ENCODE measurements at regions not wholly inside any gene's neighbourhood (a gene's known extent, or its start where the extent isn't known, plus 50 kb on each side); places are given as distances from the start of the nearest gene placed in this dataset.

DNA sequence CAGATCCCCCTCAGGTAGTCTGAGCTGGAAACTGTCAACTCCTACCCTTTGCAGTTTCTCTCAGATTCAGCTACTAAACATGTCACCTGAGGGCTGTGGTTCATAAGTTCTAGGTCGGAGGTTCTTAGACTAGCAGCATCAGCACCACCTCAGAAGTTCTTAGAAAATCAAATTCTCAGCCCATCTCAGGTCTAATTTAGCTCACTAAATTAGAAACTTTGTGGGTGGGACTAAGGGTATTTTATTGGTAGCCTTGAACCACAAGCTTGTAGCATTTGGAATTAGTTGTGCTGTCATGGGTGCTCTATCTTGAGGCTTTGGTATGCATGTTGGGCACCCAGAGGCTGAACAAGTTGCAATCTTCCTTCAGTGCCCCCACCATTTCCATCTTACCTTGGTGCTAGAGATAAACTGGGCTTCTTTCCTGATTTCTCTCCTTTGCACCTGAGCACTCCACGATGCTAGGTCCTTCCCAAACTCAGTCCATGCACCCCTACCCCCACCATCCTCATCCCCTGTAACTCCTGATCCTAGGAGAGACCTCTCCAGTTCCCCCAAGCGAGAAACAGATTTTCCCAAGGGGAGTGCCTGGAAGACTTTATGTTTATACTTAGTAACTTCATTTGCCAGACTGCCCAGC, 54.2 kb downstream of the S1PR1 start:
- in situ Hi-C loops (cut with HindIII; ENCODE audit: low sequenced_read_pairs), result loop anchor here (25.0 kb wide), 1 partner anchor 354 kb away; no protein-coding TSS in a partner anchor
- DNase-seq (ENCODE audit: low spot score), result no peak

- in situ Hi-C loops (cut with HindIII; ENCODE audit: low sequenced_read_pairs), result loop anchor here (25.0 kb wide), 1 partner anchor 354 kb away; no protein-coding TSS in a partner anchor
- peak; percentile 16 for DNase-seq (ENCODE audit: low spot score)
These were observed 55.0 kb downstream of the S1PR1 start for GRCh38 chr1:101291562-101292380.

GRCh38 chr1:101293461-101294051, 56.7 kb downstream of the S1PR1 start:
- peak; percentile 2 for DNase-seq (ENCODE audit: low spot score)

DNA sequence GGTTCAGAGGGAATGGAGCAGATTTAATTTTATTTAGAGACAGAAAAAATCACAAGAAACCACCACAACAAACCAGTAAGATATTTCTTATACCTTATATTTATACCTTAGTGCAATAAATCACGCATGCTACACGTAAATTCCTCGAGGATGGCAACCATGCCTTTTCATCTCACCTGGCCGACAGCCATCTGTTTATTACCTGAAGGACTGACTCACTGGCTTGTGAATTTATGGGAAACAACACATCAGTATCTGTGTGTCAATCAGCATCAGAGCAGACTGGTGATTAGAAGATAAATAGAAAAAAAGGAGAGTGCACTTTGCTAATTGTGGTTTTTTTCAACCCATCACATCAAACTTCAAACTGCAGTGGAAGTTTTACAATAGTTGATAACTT, 58.4 kb downstream of the S1PR1 start:
- DNase-seq (ENCODE audit: low spot score), result no peak
- in situ Hi-C loops (cut with HindIII; ENCODE audit: low sequenced_read_pairs), result loop anchor here (25.0 kb wide), 1 partner anchor 358 kb away; no protein-coding TSS in a partner anchor

More at GRCh38 chr1:101293461-101294051, 56.7 kb downstream of the S1PR1 start:
- in situ Hi-C loops (cut with HindIII; ENCODE audit: low sequenced_read_pairs), result loop anchor here (25.0 kb wide), 1 partner anchor 356 kb away; no protein-coding TSS in a partner anchor

DNA sequence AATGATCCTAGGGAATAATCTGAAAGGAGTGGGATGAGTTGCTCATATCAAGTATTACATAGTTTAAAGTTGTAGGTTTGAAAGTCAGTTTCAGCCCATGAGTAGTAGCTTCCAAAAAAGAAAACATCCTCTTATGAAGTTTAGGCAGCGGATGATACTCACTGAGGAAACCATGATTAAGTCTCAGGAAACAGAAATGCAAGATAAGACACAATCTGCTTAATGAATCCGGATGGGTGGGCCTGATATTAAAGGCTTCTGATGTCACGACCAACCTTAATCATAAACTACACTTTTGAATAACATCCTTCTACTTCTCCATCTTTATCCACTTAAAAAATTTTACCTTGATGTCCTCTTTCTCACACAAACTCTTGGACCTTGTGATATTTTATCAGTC, 61.8 kb downstream of the S1PR1 start:
- no peak for DNase-seq (ENCODE audit: low spot score)
- in situ Hi-C loops (cut with HindIII; ENCODE audit: low sequenced_read_pairs), result loop anchor here (25.0 kb wide), 1 partner anchor 361 kb away; no protein-coding TSS in a partner anchor

DNA sequence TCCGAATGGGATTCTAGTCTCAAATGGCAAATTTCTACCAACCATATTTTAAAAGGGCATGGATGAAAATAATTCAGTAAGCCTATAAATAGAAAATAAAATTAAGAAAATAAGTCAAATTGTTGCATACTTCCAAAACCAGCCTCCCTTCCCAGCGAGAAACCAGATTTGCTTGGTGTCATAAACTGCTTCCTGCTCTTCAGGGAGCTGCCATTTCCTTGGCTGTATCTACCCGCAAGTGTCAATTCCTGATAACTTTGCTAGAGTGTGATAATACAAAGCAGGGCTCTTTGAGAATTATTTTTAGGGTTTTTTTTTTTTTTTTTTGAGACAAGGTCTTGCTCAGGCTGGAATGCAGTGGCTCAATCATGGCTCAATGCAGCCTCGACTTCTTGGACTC, 62.3 kb downstream of the S1PR1 start:
- DNase-seq (ENCODE audit: low spot score), result no peak
- in situ Hi-C loops (cut with HindIII; ENCODE audit: low sequenced_read_pairs), result loop anchor here (25.0 kb wide), 1 partner anchor 362 kb away; no protein-coding TSS in a partner anchor

GRCh38 chr1:101299710-101300109, 62.9 kb downstream of the S1PR1 start:
- in situ Hi-C loops (cut with HindIII; ENCODE audit: low sequenced_read_pairs), result loop anchor here (25.0 kb wide), 1 partner anchor 362 kb away; no protein-coding TSS in a partner anchor
- no peak for DNase-seq (ENCODE audit: low spot score)

DNA sequence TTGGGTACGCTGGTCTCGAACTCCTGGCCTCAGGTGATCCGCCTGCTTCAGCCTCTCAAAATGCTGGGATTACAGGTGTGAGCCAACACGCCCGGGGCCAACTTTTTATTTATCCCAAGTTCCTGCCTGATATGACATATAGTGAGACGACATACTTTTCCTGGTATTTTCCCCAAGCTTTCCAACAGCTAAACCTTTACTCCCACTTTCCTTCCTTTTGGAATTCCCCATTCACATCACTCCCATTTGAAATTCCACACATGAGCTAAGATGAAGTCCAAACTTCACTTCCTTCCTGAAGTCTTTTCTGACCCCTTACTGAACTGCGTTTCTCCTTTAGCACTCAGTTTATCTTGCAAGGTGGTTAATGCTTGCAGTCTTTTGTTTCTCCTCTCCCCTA, 64.1 kb downstream of the S1PR1 start:
- in situ Hi-C loops (cut with HindIII; ENCODE audit: low sequenced_read_pairs), result no loop called here
- no peak for DNase-seq (ENCODE audit: low spot score)

- in situ Hi-C loops (cut with HindIII; ENCODE audit: low sequenced_read_pairs), result no loop called here
These were observed 64.7 kb downstream of the S1PR1 start for GRCh38 chr1:101301446-101302057.

GRCh38 chr1:101302831-101303511, 66.2 kb downstream of the S1PR1 start:
- in situ Hi-C loops (cut with HindIII; ENCODE audit: low sequenced_read_pairs), result no loop called here
- DNase-seq (ENCODE audit: low spot score), result no peak

More at GRCh38 chr1:101301446-101302057, 64.7 kb downstream of the S1PR1 start:
- DNase-seq (ENCODE audit: low spot score), result no peak

DNA sequence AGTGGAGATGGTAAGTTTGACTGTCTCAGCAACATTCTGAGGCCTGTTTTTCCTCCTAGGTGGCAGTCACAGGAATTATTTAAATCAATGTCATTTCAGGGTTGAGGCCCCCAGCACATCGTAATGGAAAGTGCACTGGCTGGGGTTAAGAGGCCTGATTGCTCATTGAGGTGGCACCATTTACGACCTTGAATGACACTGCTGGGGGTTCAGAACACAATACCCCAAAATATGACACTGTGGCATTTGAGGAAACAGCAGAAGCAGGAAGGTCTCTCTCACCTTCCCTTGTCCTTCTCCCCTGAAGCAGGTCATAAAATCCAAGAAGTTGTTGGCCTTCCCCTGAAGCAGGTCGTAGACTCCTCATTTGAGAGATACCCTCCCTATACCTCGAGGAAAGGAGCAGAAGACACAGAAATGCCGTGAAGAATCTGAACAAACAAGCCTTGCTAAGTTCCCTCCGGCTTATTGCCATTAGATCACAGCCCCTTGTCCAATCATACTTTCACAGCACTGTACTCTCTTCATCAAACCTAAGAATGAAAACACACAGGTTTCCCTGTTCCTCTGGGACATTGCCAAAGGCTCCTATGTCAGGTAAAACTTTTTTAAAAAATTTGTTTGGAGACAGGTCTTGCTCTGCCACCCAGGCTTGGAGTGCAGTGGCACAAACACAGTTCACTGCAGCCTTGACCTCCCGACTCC, 71.3 kb downstream of the S1PR1 start:
- in situ Hi-C loops (cut with HindIII; ENCODE audit: low sequenced_read_pairs), result no loop called here
- no peak for DNase-seq (ENCODE audit: low spot score)

DNA sequence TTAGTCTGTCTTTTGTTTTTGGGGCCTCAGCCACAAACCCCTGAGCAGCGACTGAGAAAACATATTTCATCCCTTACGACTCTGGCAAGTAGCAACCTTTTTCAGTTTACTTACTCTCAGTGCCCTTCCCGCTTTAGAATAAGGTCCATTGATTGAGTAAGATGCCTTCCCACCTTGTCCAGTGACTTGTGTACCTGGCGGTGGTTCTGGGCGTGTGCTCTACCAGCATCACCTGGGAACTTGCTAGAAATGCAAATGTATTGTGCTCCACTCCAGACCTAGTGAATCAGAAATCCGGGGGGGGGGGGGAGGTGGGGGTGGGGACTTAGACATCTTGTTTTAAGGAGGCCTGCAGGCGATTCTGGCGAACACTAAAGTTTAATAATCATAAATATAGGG, 72.1 kb downstream of the S1PR1 start:
- no peak for DNase-seq (ENCODE audit: low spot score)

DNA sequence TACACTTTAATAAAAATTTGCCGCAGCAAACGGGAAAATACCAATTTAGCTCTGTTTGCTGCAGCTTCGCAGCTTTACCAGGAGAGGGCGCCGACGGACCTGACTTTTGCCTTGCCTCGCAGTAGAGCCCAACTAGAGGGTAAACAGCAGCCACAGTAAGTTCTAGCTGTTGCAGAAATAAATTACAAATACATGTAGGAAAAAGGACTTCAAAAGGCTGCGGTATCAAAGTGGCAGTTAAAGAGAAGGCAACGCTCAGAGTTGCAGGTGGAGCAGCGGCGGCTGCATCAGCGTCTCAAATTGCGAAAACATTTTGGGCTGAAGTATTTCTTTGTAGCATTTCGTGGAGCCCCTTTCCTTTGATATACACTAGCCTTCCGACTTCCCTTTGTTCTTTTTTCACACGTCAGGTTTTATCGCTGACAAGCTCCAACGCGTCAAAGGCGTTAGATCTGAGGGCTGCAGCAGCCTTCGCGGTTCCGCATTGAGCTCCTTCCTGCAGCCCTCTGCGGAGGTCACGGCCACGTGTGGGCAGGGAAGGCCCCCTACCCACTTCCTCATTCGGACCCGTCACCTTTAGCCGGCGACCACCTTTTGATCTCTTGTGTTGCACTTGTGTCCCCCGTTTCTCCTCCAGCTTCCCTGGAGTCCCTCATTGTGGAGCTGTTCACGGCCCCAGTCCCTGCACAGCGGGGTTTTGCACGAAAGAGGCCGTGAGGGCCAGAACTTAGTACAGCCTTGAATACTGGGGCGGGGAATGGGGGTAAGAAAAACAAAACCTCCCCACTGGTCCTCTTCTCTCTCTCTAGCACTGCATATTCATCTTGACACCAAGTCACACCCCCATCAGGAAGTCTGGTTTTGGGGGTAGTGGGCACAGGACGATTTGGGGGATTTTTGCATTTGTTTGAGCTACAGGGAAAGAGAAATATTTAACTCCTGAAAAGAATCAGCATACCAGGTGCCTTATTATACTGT, 72.8 kb downstream of the S1PR1 start:
- in situ Hi-C loops (cut with HindIII; ENCODE audit: low sequenced_read_pairs), result no loop called here
- peak; percentile 77 for DNase-seq (ENCODE audit: low spot score)

More for the DNA sequence above, 72.1 kb downstream of the S1PR1 start:
- in situ Hi-C loops (cut with HindIII; ENCODE audit: low sequenced_read_pairs), result no loop called here

GRCh38 chr1:101310506-101310905, 73.7 kb downstream of the S1PR1 start:
- DNase-seq (ENCODE audit: low spot score), result no peak
- in situ Hi-C loops (cut with HindIII; ENCODE audit: low sequenced_read_pairs), result no loop called here

DNA sequence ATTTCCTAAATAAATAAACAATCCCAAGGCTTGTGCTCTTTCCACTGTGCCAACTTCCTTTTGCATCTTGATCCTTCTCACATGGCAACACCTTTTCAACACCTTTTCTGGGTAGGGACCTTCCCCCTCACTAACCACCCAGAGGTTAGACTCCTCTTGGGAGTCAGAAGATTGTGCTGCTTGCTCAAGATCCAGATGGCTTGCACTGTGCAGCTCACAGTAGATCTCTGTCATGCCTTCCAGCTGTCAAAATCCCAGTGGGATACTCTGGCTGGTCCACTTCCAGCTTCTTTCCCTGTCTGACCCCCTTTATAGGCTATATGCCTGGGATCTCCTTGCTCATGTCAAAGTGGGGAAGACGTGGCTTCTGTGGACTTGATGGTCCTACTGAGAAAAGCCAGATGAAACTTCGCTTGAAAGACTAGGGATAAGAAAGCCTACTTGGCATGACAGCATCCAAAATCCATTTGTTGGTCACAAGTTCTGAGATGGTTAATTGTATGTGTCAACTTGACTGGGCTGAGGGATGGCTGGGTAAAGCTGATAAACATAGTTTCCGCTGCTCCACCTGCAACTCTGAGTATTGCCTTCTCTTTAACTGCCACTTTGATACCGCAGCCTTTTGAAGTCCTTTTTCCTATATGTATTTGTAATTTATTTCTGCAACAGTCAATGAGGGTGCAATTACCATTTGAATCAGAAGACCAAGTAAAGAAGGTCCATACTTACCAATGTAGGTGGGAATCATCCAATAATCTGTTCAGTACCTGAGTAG, 74.5 kb downstream of the S1PR1 start:
- in situ Hi-C loops (cut with HindIII; ENCODE audit: low sequenced_read_pairs), result no loop called here
- DNase-seq (ENCODE audit: low spot score), result no peak

DNA sequence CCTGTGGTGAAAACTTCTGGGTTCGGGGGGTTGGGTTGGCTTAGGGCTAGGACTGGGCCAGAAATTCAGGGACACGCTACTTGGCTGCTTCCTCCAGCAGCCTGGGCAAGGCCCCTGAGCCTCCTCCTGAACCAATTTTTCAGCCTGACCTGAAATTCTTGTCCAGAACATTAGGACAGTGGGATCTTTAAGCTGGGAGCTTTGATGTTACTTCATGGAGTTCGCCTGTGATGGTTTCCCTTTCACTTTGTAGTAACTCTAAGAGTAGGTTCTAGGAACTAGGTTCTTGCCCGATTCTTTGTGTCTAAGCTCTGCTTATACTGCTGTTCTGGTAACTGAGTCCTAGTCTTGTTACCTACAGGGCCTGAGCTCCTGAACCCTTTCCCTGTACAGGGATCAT, 75.3 kb downstream of the S1PR1 start:
- DNase-seq (ENCODE audit: low spot score), result no peak
- in situ Hi-C loops (cut with HindIII; ENCODE audit: low sequenced_read_pairs), result no loop called here
